ENCODE measurements at regions not wholly inside any gene's neighbourhood (a gene's known extent, or its start where the extent isn't known, plus 50 kb on each side); places are given as distances from the start of the nearest gene placed in this dataset.

- no TSS peak for BruUV-seq (replicated peaks)
- ChIA-PET CTCF (no interaction called here), POLR2A (no interaction called here), SMC1A (ENCODE audit: uncharacterized antibody, unreplicated experiment) (no interaction called here), RAD21 (ENCODE audit: unreplicated experiment) (no interaction called here)
- Histone ChIP-seq H3K4me2 (ENCODE audit: control insufficient read depth, insufficient read depth) (no peak overlapping the region), H3K4me3 (no peak overlapping the region), H4K20me1 (ENCODE audit: control insufficient read depth, insufficient read depth) (no peaks in the 10 kb centered on the region), H3K36me3 (ENCODE audit: control insufficient read depth in 2 of 2, insufficient read depth in 2 of 2, low read length in 1 of 2) (no peaks in the 10 kb centered on the region), H2AFZ (ENCODE audit: control insufficient read depth, low read depth, low read length) (no peak overlapping the region), H3K9me3 (replicated peaks; ENCODE audit: control insufficient read depth, insufficient read depth, low read length) (no peaks in the 10 kb centered on the region), H3K79me2 (ENCODE audit: control insufficient read depth, insufficient read depth, low read length) (no peaks in the 10 kb centered on the region), H3K4me1 (ENCODE audit: control insufficient read depth, insufficient read depth, low read length) (no peaks in the 10 kb centered on the region), H3K9ac (ENCODE audit: control insufficient read depth, insufficient read depth, low read length) (no peak overlapping the region), H3K27ac (ENCODE audit: control insufficient read depth, insufficient read depth) (no peak overlapping the region), H3K27me3 (replicated peaks in 1 of 2; ENCODE audit: control insufficient read depth in 2 of 2, insufficient read depth in 2 of 2, low read length in 1 of 2) (no peaks in the 10 kb centered on the region)
- intact Hi-C loops (cut with micrococcal nuclease; ENCODE audit: unreplicated experiment) (no loop called here), in situ Hi-C loops (cut with MboI) (no loop called here)
- WGBS (ENCODE audit: insufficient coverage, insufficient replicate concordance, low lambda C conversion rate, missing lambda C conversion rate): 21% methylated on average over 2 of the region's 2 CpGs
- no peak for FAIRE-seq
- TF ChIP-seq STAT1 (conservative IDR thresholded peaks at IDR 0.05) (no peak), USF2 (IDR thresholded peaks at IDR 0.05; ENCODE audit: borderline replicate concordance, low read depth, low read length) (no peak), CHD2 (IDR thresholded peaks at IDR 0.05; ENCODE audit: borderline replicate concordance, low read depth, low read length) (no peak), GATAD2B (conservative IDR thresholded peaks at IDR 0.05; ENCODE audit: low read depth) (no peak), CBX3 (IDR thresholded peaks at IDR 0.05; ENCODE audit: borderline replicate concordance, low read depth) (no peak), MTA2 (IDR thresholded peaks at IDR 0.05; ENCODE audit: low read depth) (no peak)
- TF ChIP-seq, protein P1, sequence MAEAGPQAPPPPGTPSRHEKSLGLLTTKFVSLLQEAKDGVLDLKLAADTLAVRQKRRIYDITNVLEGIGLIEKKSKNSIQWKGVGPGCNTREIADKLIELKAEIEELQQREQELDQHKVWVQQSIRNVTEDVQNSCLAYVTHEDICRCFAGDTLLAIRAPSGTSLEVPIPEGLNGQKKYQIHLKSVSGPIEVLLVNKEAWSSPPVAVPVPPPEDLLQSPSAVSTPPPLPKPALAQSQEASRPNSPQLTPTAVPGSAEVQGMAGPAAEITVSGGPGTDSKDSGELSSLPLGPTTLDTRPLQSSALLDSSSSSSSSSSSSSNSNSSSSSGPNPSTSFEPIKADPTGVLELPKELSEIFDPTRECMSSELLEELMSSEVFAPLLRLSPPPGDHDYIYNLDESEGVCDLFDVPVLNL (IDR thresholded peaks at IDR 0.05; ENCODE audit: low read depth, low read length): no peak
- no peak for DNase-seq (ENCODE audit: low read depth, low spot score)
- ATAC-seq: no peak
Measured at GRCh38 chr6:103791458-103791857, 1068.3 kb downstream of the HACE1 start.

DNA sequence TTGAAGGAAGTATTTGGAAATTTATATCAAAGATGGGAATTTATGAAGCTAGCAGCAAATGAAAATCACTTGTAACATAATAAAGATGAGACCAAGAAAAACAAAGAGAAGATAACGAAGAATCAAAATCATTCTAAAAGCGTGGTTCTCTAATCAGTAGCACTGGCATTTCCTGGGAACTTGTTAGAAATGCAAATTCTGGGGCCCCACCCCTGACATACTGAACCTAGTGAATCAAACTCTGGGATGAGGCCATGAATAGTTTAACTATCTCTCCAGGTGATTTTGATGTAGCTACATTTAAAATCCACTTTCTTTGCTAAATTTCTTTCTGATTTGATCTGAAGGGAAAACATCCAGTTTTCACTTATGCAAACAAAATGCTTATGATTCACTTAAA, 1075.6 kb downstream of the HACE1 start:
- no peak overlapping the region for H3K9ac ChIP-seq (ENCODE audit: control insufficient read depth, insufficient read depth, low read length)
- ChIA-PET POLR2A (no interaction called here), RAD21 (ENCODE audit: unreplicated experiment) (no interaction called here), SMC1A (ENCODE audit: uncharacterized antibody, unreplicated experiment) (no interaction called here), CTCF (no interaction called here)
- no peak for ATAC-seq
- H2AFZ ChIP-seq (ENCODE audit: control insufficient read depth, low read depth, low read length): no peak overlapping the region
- intact Hi-C loops (cut with micrococcal nuclease; ENCODE audit: unreplicated experiment) (no loop called here), in situ Hi-C loops (cut with MboI) (no loop called here)
- H3K27me3 ChIP-seq (replicated peaks in 1 of 2; ENCODE audit: control insufficient read depth in 2 of 2, insufficient read depth in 2 of 2, low read length in 1 of 2): no peaks in the 10 kb centered on the region
- no peak for FAIRE-seq
- H4K20me1 ChIP-seq (ENCODE audit: control insufficient read depth, insufficient read depth): no peaks in the 10 kb centered on the region
- no peaks in the 10 kb centered on the region for H3K4me1 ChIP-seq (ENCODE audit: control insufficient read depth, insufficient read depth, low read length)
- H3K27ac ChIP-seq (ENCODE audit: control insufficient read depth, insufficient read depth): no peak overlapping the region
- no peak overlapping the region for H3K4me3 ChIP-seq
- no peaks in the 10 kb centered on the region for H3K9me3 ChIP-seq (replicated peaks; ENCODE audit: control insufficient read depth, insufficient read depth, low read length)
- no peak overlapping the region for H3K4me2 ChIP-seq (ENCODE audit: control insufficient read depth, insufficient read depth)
- H3K36me3 ChIP-seq (ENCODE audit: control insufficient read depth in 2 of 2, insufficient read depth in 2 of 2, low read length in 1 of 2): no peaks in the 10 kb centered on the region
- no peak for DNase-seq (ENCODE audit: low read depth, low spot score)
- no TSS peak for BruUV-seq (replicated peaks)
- no peaks in the 10 kb centered on the region for H3K79me2 ChIP-seq (ENCODE audit: control insufficient read depth, insufficient read depth, low read length)
- WGBS (ENCODE audit: insufficient coverage, insufficient replicate concordance, low lambda C conversion rate, missing lambda C conversion rate): 0% methylated on average over 2 of the region's 2 CpGs
- no peak for TF ChIP-seq SPI1 (IDR thresholded peaks at IDR 0.05; ENCODE audit: borderline replicate concordance, insufficient read depth, low read depth, low read length)
- no peak for TF ChIP-seq YY1 (IDR thresholded peaks at IDR 0.05; ENCODE audit: low read depth, low read length)
- no peak for TF ChIP-seq LARP7 (IDR thresholded peaks at IDR 0.05)
- TF ChIP-seq, protein P2, sequence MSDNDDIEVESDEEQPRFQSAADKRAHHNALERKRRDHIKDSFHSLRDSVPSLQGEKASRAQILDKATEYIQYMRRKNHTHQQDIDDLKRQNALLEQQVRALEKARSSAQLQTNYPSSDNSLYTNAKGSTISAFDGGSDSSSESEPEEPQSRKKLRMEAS (IDR thresholded peaks at IDR 0.05; ENCODE audit: low read depth, low read length): no peak
- no peak for TF ChIP-seq HDGF (IDR thresholded peaks at IDR 0.05)
- TF ChIP-seq GABPA (IDR thresholded peaks at IDR 0.05; ENCODE audit: low read depth): no peak
- no peak for TF ChIP-seq ZBTB4 (CRISPR knock-in tag; IDR thresholded peaks at IDR 0.05)
- TF ChIP-seq ATF7 (IDR thresholded peaks at IDR 0.05; ENCODE audit: low read depth): no peak
- no peak for TF ChIP-seq RFX5 (IDR thresholded peaks at IDR 0.05; ENCODE audit: low read depth, low read length)
